B cell (primary cell): ENCODE measurements at regions not wholly inside any gene's neighbourhood (a gene's known extent, or its start where the extent isn't known, plus 50 kb on each side); places are given as distances from the start of the nearest gene placed in this dataset.

Experiments
- ATAC-seq: fragments of 200-7000 bp; cut with Tn5 transposase; one replicate; pipeline ENCODE4 v1.10.0; 2021; ENCODE audit warnings: low read depth, mild to moderate bottlenecking, moderate number of reproducible peaks, moderate library complexity
- CTCF ChIA-PET: fragments of 350-600 bp; sonication (Branson Sonifier 250); formaldehyde crosslinking; loops from one replicate; lab custom pipeline; 2021; ENCODE audit warnings: antibody characterized with exemption, inconsistent platforms; lab: Charles Lee
- POLR2A ChIA-PET: fragments of 350-600 bp; sonication (Branson Sonifier 250); formaldehyde crosslinking; loops from one replicate; lab custom pipeline; 2021; ENCODE audit warnings: antibody characterized with exemption; lab: Charles Lee
- DNase-seq: peaks from one replicate; pipeline ENCODE4 v3.0.0; 2013
- H2AFZ ChIP-seq: 2 replicates; pipeline ENCODE4 v1.6.1; 2012; ENCODE audit warnings: mild to moderate bottlenecking, low read depth, low read length; ENCODE audit not compliant: insufficient read depth, poor library complexity, severe bottlenecking
- H3K27ac ChIP-seq, 2 donors: 1 replicate in 1 of 2; 2 replicates in 1 of 2; pipeline ENCODE4 v1.5.1; 2012 to 2013; ENCODE audit warnings: low read length in 2 of 2, mild to moderate bottlenecking in 2 of 2, moderate library complexity in 1 of 2
- H3K27me3 ChIP-seq, 4 experiments: fragments of 200-600 bp in 1 of 4; sonication (generic) in 1 of 4; replicated peaks in 1 of 4; 1 replicate in 2 of 4; 2 replicates in 2 of 4; pipeline versions ENCODE4 v1.6.1 to v1.7.0; 2013 to 2016; ENCODE audit warnings: low read length in 3 of 4, mild to moderate bottlenecking in 2 of 4, mixed read lengths in 1 of 4, moderate library complexity in 1 of 4; ENCODE audit not compliant: insufficient read depth in 4 of 4, control insufficient read depth in 3 of 4; ENCODE audit errors: control extremely low read depth in 1 of 4
- H3K36me3 ChIP-seq, 2 experiments: replicated peaks in 1 of 2; 1 replicate in 1 of 2; 2 replicates in 1 of 2; pipeline versions ENCODE4 v1.6.1 to v1.7.1; 2013; ENCODE audit warnings: low read length in 1 of 2; ENCODE audit not compliant: insufficient read depth in 2 of 2, control insufficient read depth in 1 of 2; ENCODE audit errors: control extremely low read depth in 1 of 2, extremely low read depth in 1 of 2
- H3K4me1 ChIP-seq, 2 donors: fragments of 200-600 bp in 1 of 2; sonication (generic) in 1 of 2; 1 replicate in 1 of 2; 2 replicates in 1 of 2; pipeline versions ENCODE4 v1.5.1 to v1.6.1; 2013 to 2017; ENCODE audit warnings: low read length in 2 of 2; ENCODE audit not compliant: control insufficient read depth in 2 of 2, insufficient read depth in 2 of 2
- H3K4me2 ChIP-seq: replicated peaks from 2 replicates; pipeline ENCODE3; 2012; ENCODE audit warnings: mild to moderate bottlenecking, low read depth, low read length; ENCODE audit not compliant: poor library complexity, severe bottlenecking
- H3K4me3 ChIP-seq, 5 experiments: fragments of 200-600 bp in 1 of 5; sonication (generic) in 1 of 5; 1 replicate in 3 of 5; 2 replicates in 2 of 5; pipeline versions ENCODE4 v1.5.1 to v1.7.0; 2011 to 2016; ENCODE audit warnings: low read length in 4 of 5, mild to moderate bottlenecking in 4 of 5, low read depth in 2 of 5, control low read depth in 1 of 5, moderate library complexity in 1 of 5; ENCODE audit not compliant: insufficient read depth in 1 of 5; ENCODE audit errors: control extremely low read depth in 1 of 5, extremely low read depth in 1 of 5
- H3K79me2 ChIP-seq: fragments of 200-600 bp; sonication (generic); one replicate; pipeline ENCODE4 v1.6.0; 2016; ENCODE audit warnings: low read length; ENCODE audit not compliant: control insufficient read depth, insufficient read depth
- H3K9ac ChIP-seq: fragments of 200-600 bp; sonication (generic); 2 replicates; pipeline ENCODE4 v1.6.1; 2017; ENCODE audit warnings: mild to moderate bottlenecking, low read length, moderate library complexity
- H3K9me3 ChIP-seq, 3 donors: one replicate each; pipeline versions ENCODE4 v1.6.1 to v1.7.1; 2013; ENCODE audit warnings: low read length in 2 of 3; ENCODE audit not compliant: control insufficient read depth in 2 of 3, insufficient read depth in 1 of 3; ENCODE audit errors: control extremely low read depth in 1 of 3
- H4K20me1 ChIP-seq: 2 replicates; pipeline ENCODE4 v1.6.0; 2012; ENCODE audit warnings: mild to moderate bottlenecking, low read length; ENCODE audit not compliant: insufficient read depth, control insufficient read depth, poor library complexity, severe bottlenecking
- H3K27ac Mint-ChIP-seq: one replicate; pipeline ENCODE4 v1.8.0; 2021; ENCODE audit warnings: mixed read lengths
- H3K27me3 Mint-ChIP-seq: one replicate; pipeline ENCODE4 v1.8.0; 2021; ENCODE audit warnings: mixed read lengths
- H3K4me1 Mint-ChIP-seq: one replicate; pipeline ENCODE4 v1.8.0; 2021; ENCODE audit warnings: mixed read lengths
- H3K4me3 Mint-ChIP-seq: one replicate; pipeline ENCODE4 v1.8.0; 2021; ENCODE audit warnings: mixed read lengths
- H3K9me3 Mint-ChIP-seq: one replicate; pipeline ENCODE4 v1.8.0; 2022; ENCODE audit warnings: mixed read lengths; ENCODE audit not compliant: insufficient read depth
- CTCF ChIP-seq: fragments of 200-600 bp; IDR thresholded peaks from one replicate; pipeline ENCODE4 v1.8.0; 2022; ENCODE audit warnings: antibody characterized with exemption, mild to moderate bottlenecking
- EZH2 ChIP-seq: IDR thresholded peaks from 2 replicates; pipeline ENCODE4 v1.6.1; 2012; ENCODE audit warnings: borderline replicate concordance, low read depth, mild to moderate bottlenecking, moderate library complexity, low read length; ENCODE audit not compliant: insufficient read depth, poor library complexity, severe bottlenecking
- WGBS: methylation state at CpG from one replicate; pipeline ENCODE4 v1.1.5; 2013; ENCODE audit warnings: missing lambda C conversion rate; ENCODE audit not compliant: insufficient coverage; 5-methylcytosine and 5-hydroxymethylcytosine counted together
- intact Hi-C: fragments of 100-400 bp; cut with micrococcal nuclease; formaldehyde crosslinking; loops from one replicate; pipeline ENCODE4 v1.10.0; 2022

DNA sequence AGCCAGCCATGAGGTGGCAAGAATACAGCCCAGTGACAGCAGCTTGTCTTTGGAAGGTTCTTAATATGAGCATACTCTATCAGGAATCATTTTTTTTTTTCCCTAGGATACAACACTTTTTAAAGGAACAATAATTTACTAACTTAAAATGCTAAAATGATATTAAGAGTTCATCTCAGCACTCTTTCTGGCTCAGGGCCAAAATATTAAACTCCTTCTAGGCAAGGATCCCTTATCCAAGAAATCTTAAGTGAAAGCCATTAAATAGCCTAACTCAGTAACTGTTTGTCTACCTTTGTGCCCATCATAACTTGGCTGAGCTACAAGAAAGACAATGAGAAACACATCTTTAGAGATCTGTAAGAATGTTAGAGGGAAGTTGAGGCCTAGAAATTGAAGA lies 529.5 kb upstream of the TGFBR2 start:
- H3K4me1 ChIP-seq, result no peaks in the 10 kb centered on the region
- H3K4me2 ChIP-seq, result no peak overlapping the region
- no peak overlapping the region for H3K27ac Mint-ChIP-seq
- no peak overlapping the region for H2AFZ ChIP-seq
- H4K20me1 ChIP-seq, result no peaks in the 10 kb centered on the region
- no peaks in the 10 kb centered on the region for H3K36me3 ChIP-seq
- no peaks in the 10 kb centered on the region for H3K79me2 ChIP-seq
- no peak for DNase-seq
- H3K27me3 Mint-ChIP-seq, result no peaks in the 10 kb centered on the region
- H3K4me1 Mint-ChIP-seq, result peaks cover 1% of the 10 kb centered on the region
- no peaks in the 10 kb centered on the region for H3K27me3 ChIP-seq
- no peaks in the 10 kb centered on the region for H3K9me3 ChIP-seq
- CTCF ChIA-PET, result interaction anchor here (0.7 kb wide), 1 partner anchor 682 kb away, joined by 3 read pairs; no protein-coding TSS in a partner anchor
- POLR2A ChIA-PET, result no interaction called here
- H3K4me3 Mint-ChIP-seq, result no peak overlapping the region
- H3K9ac ChIP-seq, result no peak overlapping the region
- H3K9me3 Mint-ChIP-seq, result peaks cover 6% of the 10 kb centered on the region
- no peak overlapping the region for H3K4me3 ChIP-seq
- H3K27ac ChIP-seq, result no peak overlapping the region
- no peak for ATAC-seq
- intact Hi-C loops, result no loop called here
- TF ChIP-seq CTCF (no peak), EZH2 (no peak)

DNA sequence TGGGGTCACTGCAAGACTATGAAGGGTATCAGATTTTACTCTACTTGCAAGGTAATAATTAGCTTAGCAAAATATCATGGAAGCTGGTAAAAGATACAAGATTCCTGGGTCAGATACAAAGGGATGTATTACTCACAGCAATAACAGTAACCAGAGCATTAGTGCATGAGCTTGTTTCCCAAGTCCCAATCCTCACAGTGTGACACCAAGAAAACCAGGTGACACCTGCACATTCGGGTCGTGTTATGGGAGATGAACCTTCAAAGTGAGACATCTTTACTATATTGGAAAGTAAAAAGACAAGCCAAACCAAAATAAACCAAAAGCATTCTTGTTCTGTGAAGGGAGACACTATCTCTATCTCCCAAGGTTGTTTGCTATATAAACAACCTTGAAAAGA lies 528.7 kb upstream of the TGFBR2 start:
- WGBS, result no CpG with 5 or more reads among the region's 2 CpGs
- H4K20me1 ChIP-seq, result no peaks in the 10 kb centered on the region
- CTCF ChIA-PET, result no interaction called here
- no peak overlapping the region for H2AFZ ChIP-seq
- ATAC-seq (no peak), DNase-seq (no peak)
- no peak overlapping the region for H3K9ac ChIP-seq
- H3K4me1 Mint-ChIP-seq, result peaks cover 1% of the 10 kb centered on the region
- no peaks in the 10 kb centered on the region for H3K27me3 Mint-ChIP-seq
- H3K9me3 Mint-ChIP-seq, result peaks cover 6% of the 10 kb centered on the region
- no peak overlapping the region for H3K27ac Mint-ChIP-seq
- H3K36me3 ChIP-seq, result no peaks in the 10 kb centered on the region
- intact Hi-C loops, result no loop called here
- H3K27me3 ChIP-seq, result no peaks in the 10 kb centered on the region
- no peak overlapping the region for H3K4me3 Mint-ChIP-seq
- no peak overlapping the region for H3K4me2 ChIP-seq
- no peak overlapping the region for H3K4me3 ChIP-seq
- H3K27ac ChIP-seq, result no peak overlapping the region
- H3K79me2 ChIP-seq, result no peaks in the 10 kb centered on the region
- no peak for TF ChIP-seq CTCF
- no peak for TF ChIP-seq EZH2
- POLR2A ChIA-PET, result no interaction called here
- H3K9me3 ChIP-seq, result no peaks in the 10 kb centered on the region
- H3K4me1 ChIP-seq, result no peaks in the 10 kb centered on the region
